Stimulated activated CD8-positive, alpha-beta memory T cell treated with anti-CD3 and anti-CD28 coated beads, Interleukin-7, amount 100 ng/mL, for 4 hours (primary cell): ENCODE measurements at regions not wholly inside any gene's neighbourhood (a gene's known extent, or its start where the extent isn't known, plus 50 kb on each side); places are given as distances from the start of the nearest gene placed in this dataset.
"Not testable (repeated sequence)": the region's sequence is repeated elsewhere in the genome, so short reads cannot be mapped to it uniquely, and the experiment has no call there.

Source experiments
- DNase-seq, 2 donors: peaks; one replicate each; pipeline ENCODE4 v3.0.0-alpha.2; 2020; ENCODE audit warnings: low read depth in 2 of 2

DNA sequence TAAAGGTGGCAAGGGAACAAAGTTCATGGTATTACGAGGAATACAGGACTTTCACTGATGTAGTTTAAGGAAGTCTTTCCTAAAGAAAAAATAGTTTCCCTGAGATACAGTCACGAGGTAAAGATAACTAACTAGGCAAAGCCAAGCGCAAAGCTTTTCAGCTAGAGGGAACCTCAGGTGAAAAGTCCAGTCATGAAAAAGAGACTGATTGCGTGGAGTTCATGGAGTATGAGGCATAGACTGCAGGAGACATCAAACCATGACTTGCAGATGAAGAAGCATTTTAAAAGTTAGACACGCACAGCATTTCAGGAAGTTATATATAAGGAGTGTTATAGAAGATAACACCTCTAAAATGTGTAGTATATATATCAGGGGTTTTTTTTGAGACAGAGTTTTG is 205.6 kb upstream of the ZNF184 start:
- no peak for DNase-seq

DNA sequence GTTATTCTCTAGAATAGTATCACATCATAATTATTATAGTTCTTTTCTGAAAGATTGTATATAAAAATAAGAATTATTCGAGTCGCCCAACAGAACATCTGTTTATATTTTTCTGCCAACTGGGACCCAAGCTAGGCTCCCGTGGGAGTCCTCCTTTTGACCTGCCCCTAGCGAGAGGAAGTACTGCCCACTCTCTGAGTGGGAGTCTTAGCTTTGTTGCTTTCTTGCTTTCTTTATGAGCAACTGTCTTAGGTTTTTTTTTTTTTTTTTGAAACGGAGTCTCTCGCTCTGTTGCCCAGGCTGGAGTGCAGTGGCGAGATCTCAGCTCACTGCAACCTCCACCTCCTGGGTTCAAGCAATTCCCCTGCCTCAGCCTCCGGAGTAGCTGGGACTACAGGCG is 202.0 kb upstream of the ZNF184 start:
- no peak for DNase-seq

DNA sequence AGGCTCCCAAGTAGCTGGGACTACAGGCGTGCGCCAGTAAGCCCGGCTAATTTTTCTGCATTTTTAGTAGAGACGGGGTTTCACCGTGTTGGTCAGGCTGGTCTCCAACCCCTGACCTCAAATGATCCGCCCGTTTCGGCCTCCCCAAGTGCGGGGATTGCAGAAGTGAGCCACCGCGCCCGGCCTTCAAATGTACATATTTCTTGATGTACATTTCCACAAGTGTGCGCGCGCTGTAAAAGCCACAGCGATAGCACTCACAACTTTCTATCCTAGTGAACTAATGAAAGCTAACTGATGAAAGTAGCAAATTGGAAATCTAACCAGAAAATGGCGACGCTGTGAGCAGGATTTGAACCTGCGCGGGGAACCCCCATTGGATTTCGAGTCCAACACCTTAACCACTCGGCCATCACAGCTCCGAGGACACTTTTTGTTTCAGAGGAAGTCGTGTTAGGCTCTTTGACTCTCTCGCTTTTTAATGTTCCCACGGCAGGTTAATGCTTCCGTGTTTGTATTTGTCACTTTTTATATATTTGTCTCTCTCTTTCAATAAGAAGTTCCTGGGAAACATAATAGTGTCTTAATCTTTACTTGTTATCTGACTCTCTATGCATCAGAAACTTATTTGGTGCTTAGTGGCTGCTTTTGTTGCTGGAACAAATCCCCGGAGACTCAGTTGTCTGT is 199.4 kb upstream of the ZNF184 start:
- DNase-seq: no peak

DNA sequence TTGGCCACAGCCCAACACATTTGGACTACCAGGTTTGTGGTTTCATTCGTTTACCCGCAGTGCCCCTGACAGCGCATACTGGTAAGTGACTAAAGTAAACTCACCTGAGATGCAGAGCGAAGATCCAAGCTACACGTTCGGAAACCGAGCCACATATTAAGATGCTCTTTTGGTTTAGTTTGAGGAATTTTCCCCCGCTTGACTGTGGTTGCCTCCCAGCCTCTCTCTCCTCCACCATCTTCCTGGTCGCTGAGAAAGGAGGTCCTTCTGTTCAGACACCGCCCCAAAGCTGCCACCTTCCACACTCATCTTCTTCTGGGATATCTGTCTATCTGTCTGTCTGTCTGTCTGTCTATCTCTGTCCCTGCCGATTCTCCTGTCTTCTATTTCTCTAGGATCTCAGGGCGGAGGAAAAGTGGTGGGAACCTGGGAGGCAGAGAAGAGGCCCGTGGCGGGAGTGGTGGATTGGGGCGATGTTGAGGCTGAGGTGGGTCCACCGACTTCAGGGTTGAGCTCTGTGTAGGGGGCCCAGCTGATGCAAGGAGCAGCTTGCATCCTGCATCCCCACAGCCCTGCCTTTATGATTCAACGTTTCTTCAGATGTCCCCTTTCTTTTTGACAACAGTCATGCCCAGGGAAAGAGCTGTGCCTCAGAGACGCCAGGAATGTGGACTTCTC is 196.9 kb upstream of the ZNF184 start:
- DNase-seq: no peak

DNA sequence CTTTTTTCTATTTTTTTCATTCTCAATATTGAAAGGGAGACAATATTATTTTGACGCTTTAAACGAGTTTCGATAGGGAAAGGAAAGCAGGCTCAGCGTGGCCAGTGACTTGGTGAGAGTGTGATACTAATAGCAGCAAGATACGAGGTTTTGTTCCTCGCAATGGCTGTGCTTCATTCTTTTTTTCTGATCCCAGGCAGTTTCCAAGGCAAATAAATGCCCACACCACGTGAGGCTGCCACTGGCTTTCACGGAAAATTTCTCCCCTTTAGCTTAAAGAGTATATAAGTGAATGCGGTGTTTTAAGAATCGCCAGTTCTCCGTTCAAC is 196.4 kb upstream of the ZNF184 start:
- no peak for DNase-seq

DNA sequence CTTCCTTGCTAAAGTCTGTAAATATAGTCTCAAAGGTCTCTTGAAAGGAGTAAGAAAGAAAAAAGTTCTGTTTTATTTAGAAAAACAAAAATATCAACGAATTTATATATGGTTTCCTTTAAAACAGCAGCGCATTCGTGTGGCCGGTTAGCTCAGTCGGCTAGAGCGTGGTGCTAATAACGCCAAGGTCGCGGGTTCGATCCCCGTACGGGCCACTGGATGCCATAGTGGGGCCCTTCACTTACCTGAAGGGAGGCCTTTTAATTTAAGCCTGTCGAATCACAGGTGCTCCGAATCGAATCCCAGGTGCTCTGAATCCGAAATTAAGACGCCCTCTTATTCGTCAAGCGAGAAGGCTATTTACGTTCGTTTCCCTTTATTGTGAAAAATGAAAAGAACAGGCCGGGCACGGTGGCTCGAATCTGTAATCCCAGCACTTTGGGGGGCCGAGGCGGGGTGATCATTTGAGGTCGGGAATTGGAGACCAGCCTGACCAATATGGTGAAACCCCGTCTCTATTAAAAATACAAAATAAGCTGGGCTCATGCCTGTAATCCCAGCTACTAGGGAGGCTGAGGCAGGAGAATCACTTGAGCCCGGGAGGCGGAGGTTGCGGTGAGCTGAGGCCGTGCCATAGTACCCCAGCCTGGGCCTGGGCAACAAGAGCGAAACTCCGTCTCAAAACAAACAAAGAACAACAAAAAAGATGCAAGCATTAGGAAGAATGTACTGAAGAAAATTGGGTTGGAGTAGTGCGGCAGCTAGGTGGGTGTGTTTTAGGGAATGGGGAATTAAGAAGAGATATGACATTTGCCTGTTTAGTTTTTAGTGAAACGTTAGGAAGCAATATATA is 195.8 kb upstream of the ZNF184 start:
- no peak for DNase-seq

DNA sequence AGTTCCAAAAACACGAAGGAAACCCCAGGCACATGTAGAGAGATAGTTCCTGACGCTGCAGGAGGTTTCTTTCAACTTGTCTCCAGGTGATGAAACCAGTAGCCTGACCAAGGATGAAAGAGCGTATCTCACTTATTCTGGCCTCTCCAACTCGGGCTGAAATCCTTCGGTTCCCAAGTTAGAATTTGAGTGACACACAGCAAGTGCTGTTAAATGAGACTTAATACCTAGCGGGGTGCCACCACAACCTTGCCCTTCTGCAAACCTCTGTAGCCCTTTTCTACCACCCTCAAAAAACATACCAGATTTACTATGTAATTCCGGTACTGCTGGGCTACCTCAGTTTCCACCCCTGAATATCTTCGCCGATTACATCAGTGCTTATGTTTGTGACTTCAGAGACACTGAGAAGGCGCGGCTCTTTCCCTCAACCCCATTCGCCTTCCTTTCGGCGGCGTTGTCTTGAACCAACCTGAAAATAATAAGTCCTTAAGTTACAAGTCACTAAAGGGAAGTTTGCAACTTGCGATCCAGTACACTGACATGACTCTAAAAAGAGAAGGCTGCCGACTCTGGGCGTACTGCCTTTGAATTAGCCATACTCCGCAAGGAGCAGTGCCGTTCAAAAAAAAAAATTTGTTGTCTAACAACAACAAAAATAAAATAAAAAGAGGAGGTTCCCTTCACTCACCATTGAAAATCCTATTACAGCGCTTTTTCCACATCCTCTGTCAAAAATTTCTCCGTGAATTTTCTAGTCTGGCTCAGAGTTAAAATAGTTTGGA is 194.9 kb upstream of the ZNF184 start:
- no peak for DNase-seq

DNA sequence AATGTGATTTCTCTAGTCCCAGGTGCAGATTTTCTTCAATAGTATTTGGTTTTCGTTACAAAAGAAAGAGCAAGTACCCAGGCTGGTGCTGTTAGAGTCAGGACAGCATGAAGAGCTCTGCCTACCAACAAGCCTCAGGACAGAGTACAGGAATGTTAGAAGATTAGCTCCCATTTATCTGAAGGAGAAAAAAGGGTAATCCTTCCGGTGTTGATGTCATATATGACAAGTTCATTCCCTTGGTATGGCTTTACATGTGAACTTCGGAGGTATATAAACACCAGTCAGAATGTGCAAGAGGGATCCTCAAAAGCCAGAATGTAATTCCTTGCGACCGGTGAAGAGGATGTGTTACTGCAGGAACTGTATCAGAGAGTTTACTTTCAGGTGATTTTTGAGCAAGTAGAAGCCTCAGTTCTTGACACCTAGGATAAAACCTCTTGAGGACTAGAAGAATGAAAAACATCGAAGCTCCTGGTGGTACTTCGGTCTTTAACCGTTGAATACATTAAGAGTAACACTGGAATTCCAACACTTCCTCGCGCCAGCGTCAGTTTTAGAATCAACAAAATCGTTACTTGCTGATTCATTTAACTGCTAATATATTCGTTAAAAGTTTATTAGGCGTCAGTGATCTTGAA is 194.2 kb upstream of the ZNF184 start:
- DNase-seq: no peak

DNA sequence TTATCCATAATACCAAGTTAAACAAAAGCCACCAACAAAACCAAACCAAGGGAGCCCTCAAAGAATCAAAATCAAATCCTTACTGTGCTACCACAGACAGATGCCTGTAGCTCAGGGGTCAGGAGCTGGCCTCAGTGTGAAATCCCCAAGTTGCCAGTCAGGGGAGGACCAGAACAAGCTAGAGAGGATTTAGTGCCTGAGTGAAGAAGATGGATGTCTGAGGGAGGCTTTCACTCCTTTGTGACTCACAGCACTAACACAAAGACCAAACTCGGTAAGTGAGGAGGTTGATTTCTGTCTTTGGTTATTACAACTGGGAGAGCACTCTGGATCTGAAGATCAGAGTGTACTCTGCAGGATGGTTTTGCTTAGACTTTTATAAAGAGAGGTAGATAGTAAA is 189.9 kb upstream of the ZNF184 start:
- DNase-seq: no peak

DNA sequence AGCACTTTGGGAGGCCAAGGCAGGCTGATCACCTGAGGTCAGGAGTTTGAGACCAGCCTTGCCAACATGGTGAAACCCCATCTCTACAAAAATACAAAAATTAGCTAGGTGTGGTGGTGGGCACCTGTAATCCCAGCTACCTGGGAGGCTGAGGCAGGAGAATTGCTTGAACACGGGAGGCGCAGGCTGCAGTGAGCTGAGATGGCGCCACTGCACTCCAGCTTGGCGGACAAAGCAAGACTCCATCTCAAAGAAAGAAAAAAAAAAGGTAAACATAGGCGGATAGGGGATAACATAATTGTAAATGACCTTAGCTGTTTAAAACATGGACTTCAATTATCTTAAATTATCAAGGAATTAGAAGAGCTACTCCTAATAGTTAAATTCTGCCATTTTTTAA is 189.3 kb upstream of the ZNF184 start:
- not testable (repeated sequence) for DNase-seq

DNA sequence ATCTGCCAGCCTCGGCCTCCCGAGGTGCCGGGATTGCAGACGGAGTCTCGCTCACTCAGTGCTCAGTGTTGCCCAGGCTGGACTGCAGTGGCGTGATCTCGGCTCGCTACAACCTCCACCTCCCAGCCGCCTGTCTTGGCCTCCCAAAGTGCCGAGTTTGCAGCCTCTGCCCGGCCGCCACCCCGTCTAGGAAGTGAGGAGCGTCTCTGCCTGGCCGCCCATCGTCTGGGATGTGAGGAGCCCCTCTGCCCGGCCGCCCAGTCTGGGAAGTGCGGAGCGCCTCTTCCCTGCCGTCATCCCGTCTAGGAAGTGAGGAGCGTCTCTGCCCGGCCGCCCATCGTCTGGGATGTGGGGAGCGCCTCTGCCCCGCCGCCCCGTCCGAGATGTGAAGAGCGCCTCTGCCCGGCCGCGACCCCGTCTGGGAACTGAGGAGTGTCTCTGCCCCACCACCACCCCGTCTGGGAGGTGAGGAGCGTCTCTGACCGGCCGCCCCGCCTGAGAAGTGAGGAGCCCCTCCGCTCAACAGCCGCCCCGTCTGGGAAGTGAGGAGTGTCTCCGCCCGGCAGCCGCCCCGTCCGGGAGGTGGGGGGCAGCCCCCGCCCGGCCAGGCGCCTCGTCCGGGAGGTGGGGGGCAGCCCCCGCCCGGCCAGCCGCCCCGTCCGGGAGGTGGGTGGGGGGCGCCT is 180.4 kb upstream of the ZNF184 start:
- DNase-seq: not testable (repeated sequence)

DNA sequence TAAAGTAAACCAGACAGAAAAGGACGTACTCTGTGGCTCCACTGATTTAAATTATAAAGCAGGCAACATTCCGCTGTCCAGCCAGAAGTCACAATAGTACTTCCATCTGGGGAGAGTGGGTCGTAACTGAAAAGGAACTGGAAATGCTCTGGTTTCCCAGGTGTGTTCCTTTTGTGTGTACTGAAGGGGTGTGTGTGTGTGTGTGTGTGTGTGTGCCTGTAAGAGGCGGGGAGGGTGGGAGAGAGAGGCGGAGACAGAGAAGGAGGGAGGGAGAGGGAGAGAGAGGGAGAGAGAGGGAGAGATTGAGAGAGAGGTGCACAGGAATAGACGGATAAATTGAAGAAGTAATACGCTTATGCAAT is 178.4 kb upstream of the ZNF184 start:
- DNase-seq: no peak

DNA sequence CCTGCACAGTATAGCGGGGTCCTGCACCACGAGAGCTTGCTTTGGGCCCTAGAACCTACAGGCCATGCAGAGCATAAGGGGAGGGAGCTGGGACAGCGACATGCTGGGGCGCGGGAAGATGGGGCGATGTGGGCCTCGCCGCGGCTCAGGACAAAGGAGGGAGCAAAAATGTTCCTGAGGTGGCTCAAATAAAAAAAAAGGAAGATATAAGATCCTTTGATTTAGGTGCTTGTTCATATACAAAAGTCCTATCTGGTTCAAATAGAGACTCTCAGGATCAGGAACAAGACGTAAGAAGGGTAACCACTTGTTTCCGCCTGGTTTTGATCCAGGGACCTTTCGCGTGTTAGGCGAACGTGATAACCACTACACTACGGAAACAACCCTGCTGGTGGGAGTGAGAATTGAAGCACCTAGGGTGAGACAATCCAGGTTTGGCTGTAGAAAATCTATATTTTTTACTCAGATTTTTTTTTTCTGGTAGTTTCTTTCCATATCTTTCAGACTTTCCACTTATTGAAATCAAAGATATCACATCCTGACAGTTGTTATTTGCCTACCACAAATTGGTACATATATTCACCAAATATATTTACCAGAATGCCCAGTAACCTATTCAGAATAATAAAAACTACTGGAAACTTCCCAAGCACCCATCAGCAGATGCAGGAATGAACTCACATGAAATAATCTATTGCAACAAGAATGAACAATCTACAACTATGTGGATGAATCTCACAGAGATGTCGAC is 177.9 kb upstream of the ZNF184 start:
- DNase-seq: no peak

DNA sequence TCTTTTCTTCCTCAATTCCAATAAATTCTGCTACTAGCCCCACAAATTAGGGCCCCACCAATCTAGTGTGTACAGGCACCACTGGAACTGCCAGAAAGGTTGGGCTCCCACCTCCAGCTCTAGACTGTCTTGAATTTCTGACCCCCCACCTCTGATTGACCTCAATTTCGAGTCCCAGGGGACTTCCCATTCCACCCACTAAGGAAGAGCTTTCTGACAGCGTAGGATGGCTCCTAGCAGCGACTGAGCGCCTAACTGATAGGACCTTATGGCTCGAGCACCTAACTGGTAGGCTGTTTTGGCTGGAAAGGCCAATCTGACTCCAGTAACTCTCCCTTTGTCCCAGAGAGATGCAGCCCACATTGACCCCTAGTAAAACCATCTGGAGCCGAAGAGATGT is 171.6 kb upstream of the ZNF184 start:
- DNase-seq: no peak

DNA sequence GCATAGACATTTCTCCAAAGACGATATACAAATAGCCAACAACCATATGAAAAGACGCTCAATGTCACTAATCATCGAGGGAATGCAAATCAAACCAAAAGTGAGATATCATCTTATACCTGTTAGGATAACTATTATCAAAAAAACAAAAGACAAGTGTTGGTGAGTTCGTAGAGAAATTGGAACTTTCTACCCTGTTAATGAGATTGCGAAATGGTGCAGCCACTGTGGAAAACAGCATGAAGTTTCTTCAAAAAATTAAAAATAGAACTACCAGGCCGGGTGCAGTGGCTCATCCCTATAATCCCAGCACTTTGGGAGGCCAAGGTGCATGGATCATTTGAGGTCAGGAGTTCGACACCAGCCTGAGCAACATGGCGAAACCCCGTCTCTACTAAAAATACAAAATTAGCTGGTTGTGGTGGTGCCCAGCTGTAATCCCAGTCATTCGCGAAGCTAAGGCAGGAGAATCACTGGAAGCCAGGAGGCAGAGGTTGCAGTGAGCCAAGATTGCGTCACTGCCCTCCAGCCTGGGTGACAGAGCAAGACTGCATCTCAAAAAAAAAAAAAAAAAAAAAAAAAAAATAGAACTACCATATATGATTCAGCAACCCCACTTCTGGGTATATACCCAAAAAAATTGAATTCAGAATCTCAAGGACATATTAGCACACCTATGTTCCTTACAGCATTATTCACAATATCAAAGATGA is 170.0 kb upstream of the ZNF184 start:
- no peak for DNase-seq

DNA sequence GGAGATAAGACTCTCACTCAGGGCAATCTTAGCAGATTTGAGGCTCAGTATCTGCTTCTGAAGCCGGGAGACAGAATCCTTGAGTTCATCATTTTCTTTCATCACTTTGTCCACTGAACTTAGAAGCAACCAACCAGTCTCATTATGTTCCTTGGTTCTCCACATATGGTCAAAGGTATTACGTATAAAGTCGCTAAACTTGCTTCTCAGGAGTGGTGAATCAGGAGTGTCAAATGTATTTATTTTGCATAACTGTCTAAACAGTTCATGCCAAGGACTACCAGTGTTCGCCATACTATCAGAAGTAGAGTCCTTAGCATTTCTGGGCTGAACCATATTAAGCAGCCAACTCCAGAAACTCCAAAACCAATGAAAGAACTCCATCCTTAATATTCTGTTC is 163.0 kb upstream of the ZNF184 start:
- DNase-seq: not testable (repeated sequence)

DNA sequence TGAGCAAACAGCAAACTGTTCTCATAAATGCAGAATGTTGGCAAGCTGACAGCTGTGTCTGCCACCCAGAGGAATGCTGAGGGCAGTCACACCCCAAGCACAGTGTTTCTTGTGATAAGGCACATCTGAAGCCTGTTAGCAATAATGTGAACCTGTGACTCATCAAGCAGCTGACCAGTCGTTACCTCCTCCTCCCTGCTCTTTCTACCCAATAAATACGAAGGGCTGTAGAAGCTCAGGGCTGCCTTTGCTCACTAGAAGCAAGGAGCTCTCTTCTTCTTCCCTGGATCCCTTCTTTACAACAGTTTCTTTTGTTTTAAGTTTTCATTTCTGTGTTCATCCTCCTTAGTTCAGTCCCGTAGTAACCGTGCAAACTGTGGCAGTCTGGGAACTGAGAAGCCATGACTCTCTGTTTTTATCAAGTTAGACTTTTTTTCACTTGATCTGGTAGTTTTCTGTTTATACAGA is 160.3 kb upstream of the ZNF184 start:
- not testable (repeated sequence) for DNase-seq

DNA sequence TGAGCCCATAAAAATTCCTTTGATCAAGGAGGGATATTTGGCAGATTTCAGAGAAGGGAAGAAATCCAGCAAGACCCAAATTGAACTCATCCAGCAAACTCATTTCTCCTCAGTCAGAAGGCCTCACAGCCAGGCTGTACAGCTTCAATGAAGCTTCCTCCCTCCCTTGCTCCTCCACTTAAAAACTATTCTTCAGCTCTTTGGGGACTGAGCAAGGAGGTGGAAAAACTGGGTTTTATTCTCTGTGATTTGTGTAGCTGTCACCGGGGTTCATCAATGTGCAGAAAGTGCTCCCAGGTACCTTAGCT is 158.7 kb upstream of the ZNF184 start:
- DNase-seq: no peak

DNA sequence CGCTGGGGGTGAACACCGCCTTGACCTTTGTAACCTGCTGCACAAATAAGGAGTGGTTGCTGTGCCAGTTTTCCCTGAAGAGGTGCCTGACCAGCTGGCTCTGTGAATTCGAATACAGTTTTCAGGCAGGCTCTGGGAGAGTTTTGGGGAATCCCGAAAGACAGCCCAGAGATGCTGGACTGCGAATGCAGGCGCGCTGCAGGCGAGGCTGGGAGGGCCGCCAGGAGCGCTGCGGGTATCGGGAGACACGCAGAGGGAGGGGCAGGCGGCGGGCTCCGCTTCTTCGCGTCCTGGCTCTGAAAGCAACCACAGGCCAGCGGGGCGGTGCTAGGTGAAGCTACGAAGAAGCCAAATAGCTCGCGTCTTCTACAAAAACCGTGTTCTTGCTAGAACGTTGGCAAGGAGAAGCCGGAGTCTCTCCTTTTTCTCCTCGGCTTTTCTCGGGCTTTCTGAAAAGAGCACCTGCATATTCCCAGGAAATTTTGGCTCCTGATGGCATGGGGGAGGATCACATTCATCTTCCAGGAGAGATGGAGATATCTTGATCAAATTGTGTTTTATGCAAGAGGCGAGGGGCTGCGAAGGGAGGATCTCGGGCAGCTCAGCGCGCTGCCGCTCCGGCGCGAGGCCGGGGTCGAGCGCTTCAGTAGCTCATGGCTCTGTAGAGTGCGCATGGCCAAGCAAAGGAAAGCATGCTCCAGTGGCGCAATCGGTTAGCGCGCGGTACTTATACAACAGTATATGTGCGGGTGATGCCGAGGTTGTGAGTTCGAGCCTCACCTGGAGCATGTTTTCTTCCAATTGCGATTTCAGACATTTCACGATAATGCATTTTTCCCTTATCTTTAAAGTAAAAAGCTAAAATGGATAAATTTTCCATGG is 158.1 kb upstream of the ZNF184 start:
- no peak for DNase-seq
